Astrocyte of the spinal cord (primary cell): ENCODE measurements at regions not wholly inside any gene's neighbourhood (a gene's known extent, or its start where the extent isn't known, plus 50 kb on each side); places are given as distances from the start of the nearest gene placed in this dataset.

Experiments
- DNase-seq: peaks from one replicate; pipeline ENCODE4 v3.0.0; 2011; ENCODE audit warnings: low read depth, low spot score
- H3K4me3 ChIP-seq: 2 replicates; pipeline ENCODE4 v1.5.1; 2011; ENCODE audit warnings: low read depth, mild to moderate bottlenecking, low read length, moderate library complexity
- CTCF ChIP-seq: IDR thresholded peaks from 2 replicates; pipeline ENCODE4 v1.5.1; 2012; ENCODE audit warnings: low read depth, mild to moderate bottlenecking, low read length, inconsistent platforms
- in situ Hi-C: cut with HindIII; loops from 2 replicates; pipeline ENCODE4 v1.10.0; 2017; ENCODE audit warnings: low sequenced_read_pairs

DNA sequence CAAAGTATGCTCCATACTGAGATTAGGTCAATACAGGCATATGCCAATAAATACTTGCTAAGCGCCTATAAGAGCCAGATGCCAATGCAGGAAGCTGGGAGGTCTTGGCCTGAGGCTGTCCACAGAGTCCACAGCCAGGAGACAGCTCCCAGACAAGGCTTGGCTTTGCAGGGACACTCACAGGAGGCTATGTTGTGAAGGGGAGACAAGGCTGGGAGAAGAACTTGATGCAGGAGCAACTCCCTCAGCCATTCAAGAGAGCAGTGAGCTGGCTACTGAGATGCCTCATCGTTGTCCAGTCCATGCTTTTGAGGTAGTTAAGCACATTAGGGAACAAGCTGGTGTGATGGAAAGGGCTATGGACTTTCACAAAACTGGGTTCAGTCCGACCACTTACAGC, 891.5 kb downstream of the TBC1D22A start:
- in situ Hi-C loops = no loop called here
- TF ChIP-seq CTCF = no peak
- no peak for DNase-seq
- H3K4me3 ChIP-seq = no peak overlapping the region

DNA sequence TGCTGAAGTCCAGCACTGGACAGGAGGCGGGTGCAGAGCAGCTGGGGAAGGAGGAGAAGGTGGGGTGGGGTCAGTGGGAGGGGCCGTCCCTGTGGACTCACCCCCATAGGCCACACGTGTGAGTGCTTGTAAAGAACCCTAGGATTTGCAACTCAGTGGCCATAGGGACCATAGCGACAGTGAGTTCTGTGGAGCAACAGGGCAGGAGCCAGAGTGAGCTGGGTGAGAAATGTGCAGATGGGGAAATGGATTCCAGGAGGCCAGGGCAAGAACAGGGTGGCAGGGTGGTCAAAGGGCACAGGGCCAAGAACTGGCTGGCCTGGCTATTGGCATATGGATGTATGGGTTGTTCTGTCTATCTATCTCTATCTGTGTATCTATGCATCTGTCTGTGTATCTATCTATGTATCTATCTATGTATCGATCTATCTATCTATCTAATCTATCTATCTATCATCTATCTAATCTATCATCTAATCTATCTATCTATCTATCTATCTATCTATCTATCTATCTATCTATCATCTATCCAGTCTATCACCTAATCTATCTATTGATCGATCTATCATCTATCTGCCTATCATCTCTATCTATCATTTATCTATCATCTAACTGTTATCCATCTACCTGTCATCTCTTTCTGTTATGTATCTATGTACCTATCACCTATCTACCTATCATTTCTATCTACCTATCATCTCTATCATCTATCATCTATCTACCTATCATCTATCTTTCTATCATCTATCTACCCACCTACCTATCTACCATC, 889.0 kb downstream of the TBC1D22A start:
- DNase-seq = no peak
- H3K4me3 ChIP-seq = no peak overlapping the region
- in situ Hi-C loops = no loop called here
- TF ChIP-seq CTCF = no peak

DNA sequence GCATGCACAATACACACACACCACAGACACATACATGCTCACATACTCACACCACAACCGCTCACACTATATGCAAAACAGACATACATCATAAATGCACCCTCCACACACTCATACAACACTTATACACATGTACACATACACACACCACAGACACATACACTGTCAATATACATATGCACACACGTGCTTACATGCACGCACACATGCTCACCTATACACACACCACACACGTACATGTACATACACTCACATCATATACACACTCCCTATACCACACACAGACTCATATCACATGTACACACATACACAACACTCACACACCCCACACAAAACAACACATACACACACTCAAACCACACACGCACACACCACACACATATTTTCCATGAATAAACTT, 885.3 kb downstream of the TBC1D22A start:
- no peak for TF ChIP-seq CTCF
- H3K4me3 ChIP-seq = no peak overlapping the region
- no peak for DNase-seq
- in situ Hi-C loops = no loop called here

DNA sequence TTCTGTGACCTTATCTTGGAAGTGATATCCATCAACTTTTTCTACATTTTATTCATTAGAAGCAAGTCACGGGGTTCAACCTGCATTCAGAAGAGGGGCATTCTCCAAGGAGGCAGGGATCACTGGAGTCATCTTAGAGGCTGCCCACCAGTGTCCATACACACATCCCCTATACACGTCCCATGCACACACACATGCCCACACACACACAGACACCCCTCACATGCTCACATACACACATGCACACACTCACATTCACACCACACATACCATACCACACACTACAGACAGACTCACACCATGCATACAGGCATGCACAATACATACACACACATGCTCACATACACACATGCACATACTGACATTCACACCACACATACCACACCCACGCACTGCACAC, 884.7 kb downstream of the TBC1D22A start:
- no peak overlapping the region for H3K4me3 ChIP-seq
- in situ Hi-C loops = no loop called here
- TF ChIP-seq CTCF = no peak
- DNase-seq = no peak

GRCh38 chr22:47645923-47646322, 883.5 kb downstream of the TBC1D22A start:
- no peak for TF ChIP-seq CTCF
- no peak for DNase-seq
- in situ Hi-C loops = no loop called here
- no peak overlapping the region for H3K4me3 ChIP-seq

GRCh38 chr22:47645450-47645914, 883.0 kb downstream of the TBC1D22A start:
- TF ChIP-seq CTCF = no peak
- in situ Hi-C loops = no loop called here
- DNase-seq = no peak
- H3K4me3 ChIP-seq = no peak overlapping the region

- no peak overlapping the region for H3K4me3 ChIP-seq
- in situ Hi-C loops = no loop called here
- no peak for TF ChIP-seq CTCF
- DNase-seq = no peak
These were observed 871.9 kb downstream of the TBC1D22A start for GRCh38 chr22:47634347-47634746.
